KMS-11 (cell line): ENCODE measurements at regions not wholly inside any gene's neighbourhood (a gene's known extent, or its start where the extent isn't known, plus 50 kb on each side); places are given as distances from the start of the nearest gene placed in this dataset.

Experiments used
- H2AFZ ChIP-seq: fragments of 200-600 bp; sonication (generic); 2 replicates; pipeline ENCODE4 v1.6.1; 2016; ENCODE audit warnings: antibody characterized with exemption, mixed run types, low read depth
- H3K27ac ChIP-seq: fragments of 200-600 bp; sonication (generic); 2 replicates; pipeline ENCODE4 v1.6.1; 2016; ENCODE audit warnings: mild to moderate bottlenecking, mixed run types
- H3K27me3 ChIP-seq: fragments of 200-600 bp; sonication (generic); 2 replicates; pipeline ENCODE4 v1.6.1; 2017; ENCODE audit warnings: mild to moderate bottlenecking, low read depth, mixed run types, moderate library complexity; ENCODE audit not compliant: insufficient read depth
- H3K36me3 ChIP-seq: fragments of 200-600 bp; sonication (generic); 2 replicates; pipeline ENCODE4 v1.6.1; 2017; ENCODE audit warnings: mild to moderate bottlenecking, mixed run types; ENCODE audit not compliant: insufficient read depth
- H3K4me1 ChIP-seq: fragments of 200-600 bp; sonication (generic); 2 replicates; pipeline ENCODE4 v1.6.1; 2016; ENCODE audit warnings: mild to moderate bottlenecking, low read depth, mixed run types; ENCODE audit not compliant: poor library complexity, severe bottlenecking
- H3K4me2 ChIP-seq: fragments of 200-600 bp; sonication (generic); 2 replicates; pipeline ENCODE4 v1.7.0; 2016; ENCODE audit warnings: mild to moderate bottlenecking, mixed run types
- H3K4me3 ChIP-seq: fragments of 200-600 bp; sonication (generic); IDR thresholded peaks from 2 replicates; pipeline ENCODE4 v1.6.1; 2017; ENCODE audit warnings: low read depth, low read length, mixed read lengths; ENCODE audit not compliant: insufficient read depth
- H3K79me2 ChIP-seq: fragments of 200-600 bp; sonication (generic); 2 replicates; pipeline ENCODE4 v1.6.1; 2016; ENCODE audit warnings: low read depth, mixed run types; ENCODE audit not compliant: insufficient read depth
- H3K9ac ChIP-seq: fragments of 200-600 bp; sonication (generic); 2 replicates; pipeline ENCODE4 v1.6.1; 2016; ENCODE audit warnings: mild to moderate bottlenecking, mixed run types
- H4K20me1 ChIP-seq: fragments of 200-600 bp; sonication (generic); 2 replicates; pipeline ENCODE4 v1.6.1; 2016; ENCODE audit warnings: mild to moderate bottlenecking, mixed run types; ENCODE audit not compliant: insufficient read depth
- CTCF ChIP-seq: fragments of 200-600 bp; sonication (generic); conservative IDR thresholded peaks from 2 replicates; pipeline ENCODE4 v1.6.1; 2017; ENCODE audit warnings: low read depth, mild to moderate bottlenecking, antibody characterized with exemption, low read length, moderate library complexity, mixed read lengths

DNA sequence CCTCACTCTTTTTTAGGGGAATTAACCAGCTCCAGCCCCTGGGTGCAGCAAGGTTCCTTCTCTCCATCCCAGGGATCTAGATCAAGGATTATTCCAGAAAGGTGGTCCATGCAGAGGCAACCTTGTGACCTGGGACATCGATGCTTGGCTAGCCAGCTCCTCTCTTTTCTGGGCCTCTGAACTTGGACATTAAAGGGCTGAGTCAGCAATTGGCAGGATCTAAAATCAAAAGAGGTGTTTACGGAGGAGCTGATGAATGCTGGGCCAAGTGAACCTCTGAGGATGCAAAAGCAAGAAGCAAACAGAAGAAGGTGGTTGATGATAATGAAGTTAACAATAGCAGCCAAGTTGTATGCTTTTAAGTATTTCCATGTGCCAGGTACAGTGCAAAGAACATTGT lies 207.0 kb downstream of the MAF start:
- TF ChIP-seq CTCF: no peak
- no peaks in the 10 kb centered on the region for H3K79me2 ChIP-seq
- H3K27ac ChIP-seq: no peak overlapping the region
- H3K4me1 ChIP-seq: no peaks in the 10 kb centered on the region
- H4K20me1 ChIP-seq: no peaks in the 10 kb centered on the region
- no peak overlapping the region for H3K4me3 ChIP-seq
- H3K4me2 ChIP-seq: no peak overlapping the region
- no peak overlapping the region for H2AFZ ChIP-seq
- H3K27me3 ChIP-seq: no peaks in the 10 kb centered on the region
- no peak overlapping the region for H3K9ac ChIP-seq
- H3K36me3 ChIP-seq: no peaks in the 10 kb centered on the region

DNA sequence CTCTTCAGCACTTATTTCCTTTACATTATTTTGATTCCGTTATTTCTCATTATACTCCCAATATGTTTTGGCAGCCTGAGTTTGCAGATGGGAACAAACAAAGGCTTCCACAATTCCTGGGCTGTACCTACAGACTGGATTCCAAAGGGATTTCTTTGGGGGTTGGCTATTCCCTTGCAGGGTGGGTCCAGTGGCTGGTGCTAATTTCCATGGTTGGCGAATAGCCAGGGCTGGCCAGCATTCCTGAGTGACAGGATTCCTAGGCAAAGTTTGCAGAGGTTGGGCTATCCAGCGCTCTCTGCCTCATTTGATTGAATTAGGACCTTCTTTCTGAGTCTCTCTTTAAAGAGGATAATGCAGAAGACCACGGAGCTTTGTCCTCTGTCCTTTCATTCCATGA lies 207.4 kb downstream of the MAF start:
- H4K20me1 ChIP-seq: no peaks in the 10 kb centered on the region
- no peaks in the 10 kb centered on the region for H3K27me3 ChIP-seq
- H3K4me2 ChIP-seq: no peak overlapping the region
- no peaks in the 10 kb centered on the region for H3K36me3 ChIP-seq
- H3K9ac ChIP-seq: no peak overlapping the region
- no peak overlapping the region for H3K4me3 ChIP-seq
- no peak overlapping the region for H3K27ac ChIP-seq
- TF ChIP-seq CTCF: no peak
- no peak overlapping the region for H2AFZ ChIP-seq
- H3K79me2 ChIP-seq: no peaks in the 10 kb centered on the region
- no peaks in the 10 kb centered on the region for H3K4me1 ChIP-seq

DNA sequence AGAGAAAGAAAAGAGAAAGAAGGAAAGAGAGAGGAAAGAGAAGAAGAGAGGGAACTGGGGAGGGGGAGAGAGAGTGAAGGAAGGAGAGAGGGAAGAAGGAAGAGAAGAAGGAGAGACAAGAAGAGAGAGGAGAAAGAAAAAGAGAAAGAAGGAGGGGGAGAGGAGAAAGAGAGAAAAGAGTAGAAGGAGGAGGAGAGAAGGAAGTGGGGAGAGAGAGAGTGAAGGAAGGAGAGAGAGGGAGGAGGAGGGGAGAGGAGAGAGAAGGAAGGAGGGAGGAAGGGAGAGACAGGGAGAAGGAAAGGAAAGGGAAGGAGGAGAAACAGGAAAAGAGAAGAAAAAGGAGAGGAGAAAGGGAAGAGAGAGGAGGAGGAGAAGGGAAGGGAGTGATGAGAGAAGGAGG lies 208.5 kb downstream of the MAF start:
- no peak for TF ChIP-seq CTCF
- H3K79me2 ChIP-seq: no peaks in the 10 kb centered on the region
- H4K20me1 ChIP-seq: no peaks in the 10 kb centered on the region
- no peaks in the 10 kb centered on the region for H3K36me3 ChIP-seq
- H3K27me3 ChIP-seq: no peaks in the 10 kb centered on the region
- H3K27ac ChIP-seq: no peak overlapping the region
- no peak overlapping the region for H3K4me2 ChIP-seq
- no peaks in the 10 kb centered on the region for H3K4me1 ChIP-seq
- no peak overlapping the region for H3K9ac ChIP-seq
- no peak overlapping the region for H3K4me3 ChIP-seq
- H2AFZ ChIP-seq: no peak overlapping the region

DNA sequence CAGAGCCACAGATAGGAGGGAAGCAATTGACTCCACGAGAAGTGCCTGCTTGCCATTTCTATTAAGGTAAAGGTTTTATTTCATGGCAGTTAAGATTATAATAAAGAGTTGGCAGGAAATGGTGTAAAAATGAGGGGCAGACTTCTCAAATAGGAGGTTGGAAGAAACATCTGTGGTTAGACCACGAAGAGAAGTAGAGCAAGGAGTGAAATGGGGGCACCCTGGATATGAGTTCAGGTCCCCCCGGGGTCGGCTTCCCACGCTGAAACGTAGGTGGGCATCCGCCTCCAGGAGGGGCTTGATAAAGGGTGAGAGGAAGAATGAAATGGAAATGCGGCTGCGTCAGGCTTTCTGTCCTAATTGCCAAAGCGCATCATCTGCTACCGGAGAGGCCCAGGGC lies 209.1 kb downstream of the MAF start:
- Histone ChIP-seq H3K4me2 (no peak overlapping the region), H2AFZ (no peak overlapping the region)

More for the DNA sequence above, 209.1 kb downstream of the MAF start:
- Histone ChIP-seq H4K20me1 (no peaks in the 10 kb centered on the region), H3K4me1 (no peaks in the 10 kb centered on the region), H3K4me3 (no peak overlapping the region), H3K79me2 (no peaks in the 10 kb centered on the region), H3K27ac (no peak overlapping the region), H3K9ac (no peak overlapping the region), H3K27me3 (no peaks in the 10 kb centered on the region), H3K36me3 (no peaks in the 10 kb centered on the region)
- TF ChIP-seq CTCF: no peak
